NB4 (cell line): ENCODE measurements at regions not wholly inside any gene's neighbourhood (a gene's known extent, or its start where the extent isn't known, plus 50 kb on each side); places are given as distances from the start of the nearest gene placed in this dataset.

Experiments
- CTCF ChIP-seq: IDR thresholded peaks from one replicate; pipeline ENCODE4 v1.5.1; 2012; ENCODE audit warnings: low read depth, low read length
- MAX ChIP-seq: IDR thresholded peaks from 2 replicates; pipeline ENCODE4 v1.6.1; 2011; ENCODE audit warnings: low read depth, low read length
- POLR2A ChIP-seq: IDR thresholded peaks from 2 replicates; pipeline ENCODE4 v1.6.1; 2011; ENCODE audit warnings: mild to moderate bottlenecking; ENCODE audit not compliant: insufficient read length; ENCODE audit errors: extremely low read depth

GRCh38 chr13:84038001-84038400 is 155.7 kb upstream of the SLITRK1 start:
- TF ChIP-seq CTCF (no peak), POLR2A (no peak), MAX (no peak)
